NOMO-1 (cell line): ENCODE measurements at regions not wholly inside any gene's neighbourhood (a gene's known extent, or its start where the extent isn't known, plus 50 kb on each side); places are given as distances from the start of the nearest gene placed in this dataset.
"Not testable (repeated sequence)": the region's sequence is repeated elsewhere in the genome, so short reads cannot be mapped to it uniquely, and the experiment has no call there.

Source experiments
- DNase-seq, 2 experiments: peaks; one replicate each; lab custom pipeline; 2025; ENCODE audit not compliant: unreplicated experiment in 2 of 2; lab: John Stamatoyannopoulos, UW

DNA sequence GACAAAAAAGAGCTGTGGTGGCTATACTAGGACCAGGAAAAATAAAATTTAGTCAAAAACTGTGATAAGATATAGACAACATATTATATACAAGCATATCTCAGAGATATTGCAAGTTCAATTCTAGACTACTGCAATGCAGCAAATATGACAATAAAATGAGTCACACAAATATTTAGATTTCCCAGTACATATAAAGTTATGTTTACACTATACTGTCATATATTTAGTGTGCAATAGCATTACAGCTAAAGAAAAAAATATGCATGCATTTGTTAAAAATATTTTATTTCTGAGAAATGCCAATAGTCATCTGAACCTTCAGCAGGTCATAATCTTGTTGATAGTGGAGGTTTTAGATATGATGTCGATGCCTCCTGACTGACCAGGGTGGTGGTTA is 72.1 kb downstream of the AKR1C4 start:
- DNase-seq, result no peak

GRCh38 chr10:5269791-5270190 is 73.2 kb downstream of the AKR1C4 start:
- no peak for DNase-seq

- DNase-seq, result no peak
Measured at GRCh38 chr10:5271526-5271925, 74.9 kb downstream of the AKR1C4 start.

- DNase-seq, result no peak
Measured at GRCh38 chr10:5272065-5272803, 75.6 kb downstream of the AKR1C4 start.

GRCh38 chr10:5274795-5275194 is 78.2 kb downstream of the AKR1C4 start:
- no peak for DNase-seq

DNA sequence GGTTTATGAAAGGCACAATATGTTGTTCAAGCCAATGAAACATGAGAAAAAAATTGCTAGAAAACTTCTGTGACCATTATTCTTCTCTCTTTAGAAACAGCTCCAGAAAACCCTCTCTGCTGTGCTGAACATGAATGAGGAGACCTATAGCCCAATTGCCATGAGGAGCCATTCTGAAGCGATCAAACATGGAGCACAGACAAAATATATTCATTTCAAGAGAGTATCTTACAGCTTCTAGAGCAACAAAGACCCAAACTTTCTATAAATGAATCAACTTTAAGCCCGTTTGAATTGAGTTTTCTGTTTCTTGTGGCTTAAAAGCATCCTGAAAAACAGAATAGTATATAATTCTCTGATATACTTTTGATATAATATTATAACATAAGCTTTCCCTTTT is 83.4 kb upstream of the UCN3 start:
- no peak for DNase-seq

DNA sequence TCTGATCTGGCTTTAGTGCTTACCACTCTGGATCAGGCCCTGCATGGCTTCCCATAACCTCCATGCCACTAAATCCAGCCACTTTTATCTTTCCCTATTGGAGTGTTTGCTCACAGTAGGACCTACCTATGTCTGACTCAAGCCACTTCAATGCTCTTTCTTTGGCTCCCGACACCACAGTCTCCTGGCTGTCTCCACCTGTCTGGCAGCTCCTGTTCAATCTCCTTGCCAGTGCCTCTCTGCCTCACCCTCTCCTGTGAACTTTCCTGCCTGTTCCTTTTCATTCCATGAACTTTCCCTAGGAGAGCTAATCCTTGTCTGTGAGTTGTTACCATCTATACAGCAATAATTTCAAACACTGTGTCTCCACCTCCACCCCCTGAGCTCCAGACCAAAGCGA is 82.6 kb upstream of the UCN3 start:
- DNase-seq, result no peak

GRCh38 chr10:5283305-5284158 is 81.2 kb upstream of the UCN3 start:
- peak; percentile 57 to 74 for DNase-seq

- peak; percentile 80 to 95 for DNase-seq
Measured at GRCh38 chr10:5284311-5285057, 80.3 kb upstream of the UCN3 start.

- no peak for DNase-seq
Measured at GRCh38 chr10:5285186-5285585, 79.6 kb upstream of the UCN3 start.

GRCh38 chr10:5288359-5288758 is 76.4 kb upstream of the UCN3 start:
- DNase-seq, result no peak

- DNase-seq, result not testable (repeated sequence)
Measured at GRCh38 chr10:5289228-5289627, 75.5 kb upstream of the UCN3 start.

GRCh38 chr10:5291501-5292195 is 73.1 kb upstream of the UCN3 start:
- peak; percentile 89 to 98 for DNase-seq

- peak in 1 of 2 experiments; percentile 19 for DNase-seq
Measured at GRCh38 chr10:5292196-5292735, 72.5 kb upstream of the UCN3 start.

DNA sequence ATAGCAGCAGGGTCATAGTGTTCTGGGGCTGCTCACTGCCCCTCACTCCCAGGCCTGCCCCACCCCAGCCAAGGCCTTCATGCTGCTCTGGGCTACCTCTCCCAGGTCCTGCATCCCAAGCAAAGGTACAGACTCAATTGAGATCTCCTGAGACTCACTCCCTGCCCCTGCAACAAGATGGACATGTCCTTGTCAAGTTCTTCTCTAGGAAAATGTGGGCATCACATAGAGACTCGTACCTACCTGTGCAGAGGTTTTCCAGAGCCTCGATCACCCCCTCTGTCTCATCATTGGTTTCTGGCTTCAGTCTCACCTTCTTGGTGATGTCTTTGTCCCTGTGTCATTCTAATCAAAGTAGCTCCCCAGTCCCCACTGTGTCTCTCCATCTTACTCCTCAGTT is 71.8 kb upstream of the UCN3 start:
- DNase-seq, result not testable (repeated sequence)

DNA sequence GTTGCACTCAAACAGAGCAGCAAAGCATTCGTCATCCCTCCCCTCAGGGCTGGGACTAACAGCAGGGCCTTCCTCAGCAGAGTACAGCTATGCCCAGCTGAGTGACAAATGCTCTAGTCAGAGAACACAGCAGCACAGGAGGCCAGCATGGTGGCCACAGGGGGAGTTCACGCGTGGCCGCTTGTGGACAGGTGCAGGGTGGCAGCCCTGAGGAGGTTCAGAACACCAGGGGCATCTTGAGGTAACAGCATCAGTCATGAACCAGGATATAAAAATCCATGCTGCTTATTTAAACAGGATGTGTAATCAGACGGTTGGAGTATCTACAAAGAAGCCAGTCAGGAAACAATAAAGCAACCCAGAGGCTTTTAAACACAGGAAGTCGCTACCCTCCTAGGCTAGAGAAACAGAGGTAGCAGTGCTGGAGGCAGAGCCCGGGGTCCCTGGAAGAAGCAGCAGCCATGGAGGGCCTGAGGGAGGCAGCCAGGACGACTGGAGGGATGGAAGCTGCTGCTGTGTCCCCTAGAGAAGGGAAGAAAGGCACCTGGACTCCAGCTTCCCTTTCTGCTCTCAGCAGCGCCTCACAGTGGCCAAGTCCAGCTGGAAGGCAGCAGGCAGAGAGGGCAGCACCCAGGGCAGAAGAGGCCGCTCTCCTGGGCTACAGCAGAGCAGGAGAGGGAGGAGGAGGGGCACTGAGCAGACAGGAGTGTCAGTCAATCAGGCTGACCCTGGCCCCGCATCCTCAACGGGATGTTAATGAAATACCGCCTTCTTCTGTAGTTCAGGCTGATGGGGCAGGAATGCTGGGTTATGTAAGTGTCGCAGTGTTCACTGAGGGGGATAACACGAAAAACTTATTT is 70.8 kb upstream of the UCN3 start:
- peak; percentile 45 to 65 for DNase-seq

- peak; percentile 80 to 87 for DNase-seq
Measured at GRCh38 chr10:5297466-5297865, 67.3 kb upstream of the UCN3 start.

DNA sequence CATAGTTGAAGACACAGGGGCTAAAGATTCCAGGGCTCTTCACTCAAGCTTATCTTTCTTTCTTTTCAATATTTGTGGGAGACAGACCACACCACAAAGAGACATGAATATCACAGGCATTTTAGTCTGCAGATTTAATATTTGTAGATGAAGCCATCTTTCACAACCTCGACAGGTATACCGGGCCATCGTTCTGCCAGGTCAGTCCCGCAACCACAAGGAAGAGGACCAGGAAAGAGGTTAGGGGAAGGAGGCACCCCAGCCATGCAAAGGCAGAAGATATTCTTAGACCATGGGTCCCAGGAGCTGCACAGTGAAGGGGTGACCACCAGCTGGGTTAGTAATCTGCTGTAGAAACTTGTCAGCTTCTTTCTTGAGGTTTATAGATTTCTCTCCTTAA is 66.8 kb upstream of the UCN3 start:
- DNase-seq, result no peak

DNA sequence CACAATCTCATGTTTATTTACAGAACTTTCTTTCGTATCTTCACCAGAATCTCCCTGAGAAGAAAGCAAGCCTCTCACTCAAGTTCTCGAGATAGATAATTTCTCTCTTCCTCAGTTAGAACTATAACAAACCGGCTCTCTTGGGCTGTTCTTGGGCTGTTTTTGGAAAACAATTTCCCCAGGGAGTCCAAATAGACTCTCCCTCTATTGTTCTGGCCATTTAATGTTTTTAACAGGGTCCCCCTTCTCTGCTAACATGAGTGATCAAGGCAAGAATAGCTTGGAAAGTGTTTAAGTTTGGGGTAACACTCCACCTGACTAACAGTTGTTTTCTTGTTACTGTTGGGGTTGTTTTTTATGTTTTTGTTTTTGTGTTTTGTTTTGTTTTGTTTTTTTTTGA is 64.8 kb upstream of the UCN3 start:
- DNase-seq, result no peak

DNA sequence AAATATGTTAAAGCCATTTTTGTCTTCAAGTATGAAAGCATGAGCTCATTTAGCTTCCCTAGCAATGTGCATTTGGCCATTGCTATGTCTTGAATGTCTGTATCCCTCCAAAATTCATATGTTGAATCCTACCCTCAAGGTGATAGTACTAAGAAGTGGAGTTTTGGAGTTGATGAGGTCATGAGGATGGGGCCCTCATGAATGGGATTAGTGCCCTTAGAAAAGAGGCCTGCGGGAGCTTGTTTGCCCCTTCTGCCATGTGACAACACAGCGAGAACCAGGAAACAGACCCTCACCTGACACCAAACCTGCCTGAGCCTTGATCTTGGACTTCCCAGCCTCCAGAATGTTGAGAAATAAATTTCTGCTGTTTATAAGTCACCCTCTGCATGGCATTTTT is 61.3 kb upstream of the UCN3 start:
- no peak for DNase-seq
